ENCODE measurements at regions not wholly inside any gene's neighbourhood (a gene's known extent, or its start where the extent isn't known, plus 50 kb on each side); places are given as distances from the start of the nearest gene placed in this dataset.

- TF ChIP-seq CTCF (IDR thresholded peaks at IDR 0.05) (no peak), EP300 (IDR thresholded peaks at IDR 0.05) (no peak), POLR2AphosphoS5 (IDR thresholded peaks at IDR 0.05) (no peak), POLR2A (IDR thresholded peaks at IDR 0.05) (no peak)
Observed at GRCh38 chr9:7729371-7730163, 70.0 kb downstream of the DMAC1 start.
